GM12872 (cell line): ENCODE measurements at regions not wholly inside any gene's neighbourhood (a gene's known extent, or its start where the extent isn't known, plus 50 kb on each side); places are given as distances from the start of the nearest gene placed in this dataset.

Experiments
- TF ChIP-seq, protein P1 (sequence below): IDR thresholded peaks from 3 replicates; pipeline ENCODE4 v1.5.1; 2011; ENCODE audit warnings: low read depth, mild to moderate bottlenecking, low read length, moderate library complexity; ENCODE audit not compliant: insufficient read depth

DNA sequence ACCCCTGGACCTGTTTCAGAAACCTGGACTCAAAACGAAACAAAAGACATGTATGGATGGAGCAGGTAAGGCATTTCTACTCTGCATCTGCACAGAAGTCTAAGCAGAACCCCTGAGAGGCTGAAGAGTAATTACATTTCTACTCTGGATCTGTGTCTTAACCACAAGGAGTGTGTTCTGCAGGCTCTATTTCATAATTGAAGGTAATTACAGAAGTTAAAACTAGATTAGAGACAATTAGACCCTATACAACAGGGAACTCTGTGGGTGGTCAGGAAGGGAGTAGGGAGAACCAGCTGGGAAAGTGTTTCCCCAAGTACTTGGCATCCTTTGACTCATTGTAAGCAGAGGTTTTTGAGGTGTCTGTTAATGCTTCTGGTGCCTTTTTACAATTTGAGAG is 69.8 kb downstream of the IGSF1 start:
- TF ChIP-seq, protein P1, sequence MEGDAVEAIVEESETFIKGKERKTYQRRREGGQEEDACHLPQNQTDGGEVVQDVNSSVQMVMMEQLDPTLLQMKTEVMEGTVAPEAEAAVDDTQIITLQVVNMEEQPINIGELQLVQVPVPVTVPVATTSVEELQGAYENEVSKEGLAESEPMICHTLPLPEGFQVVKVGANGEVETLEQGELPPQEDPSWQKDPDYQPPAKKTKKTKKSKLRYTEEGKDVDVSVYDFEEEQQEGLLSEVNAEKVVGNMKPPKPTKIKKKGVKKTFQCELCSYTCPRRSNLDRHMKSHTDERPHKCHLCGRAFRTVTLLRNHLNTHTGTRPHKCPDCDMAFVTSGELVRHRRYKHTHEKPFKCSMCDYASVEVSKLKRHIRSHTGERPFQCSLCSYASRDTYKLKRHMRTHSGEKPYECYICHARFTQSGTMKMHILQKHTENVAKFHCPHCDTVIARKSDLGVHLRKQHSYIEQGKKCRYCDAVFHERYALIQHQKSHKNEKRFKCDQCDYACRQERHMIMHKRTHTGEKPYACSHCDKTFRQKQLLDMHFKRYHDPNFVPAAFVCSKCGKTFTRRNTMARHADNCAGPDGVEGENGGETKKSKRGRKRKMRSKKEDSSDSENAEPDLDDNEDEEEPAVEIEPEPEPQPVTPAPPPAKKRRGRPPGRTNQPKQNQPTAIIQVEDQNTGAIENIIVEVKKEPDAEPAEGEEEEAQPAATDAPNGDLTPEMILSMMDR: no peak

DNA sequence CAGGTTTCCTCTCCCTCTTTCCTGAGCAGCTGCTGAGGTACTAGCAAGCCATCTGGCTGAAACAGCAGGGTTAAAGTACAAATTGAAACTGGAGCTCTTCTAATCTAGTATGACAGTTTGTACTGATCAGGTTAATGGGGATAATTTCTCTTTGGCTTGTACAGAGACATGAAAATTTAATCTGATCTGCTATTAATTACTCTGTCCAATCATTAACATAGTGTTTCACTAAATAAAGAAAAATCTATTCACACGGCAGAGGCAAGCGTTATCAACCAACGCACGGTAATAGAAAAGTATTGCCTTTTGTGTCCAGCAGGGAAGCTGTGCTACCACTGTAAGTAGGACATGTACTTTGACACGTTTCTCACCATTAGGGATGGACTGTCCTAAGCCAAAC is 71.1 kb downstream of the IGSF1 start:
- TF ChIP-seq, protein P1: no peak

DNA sequence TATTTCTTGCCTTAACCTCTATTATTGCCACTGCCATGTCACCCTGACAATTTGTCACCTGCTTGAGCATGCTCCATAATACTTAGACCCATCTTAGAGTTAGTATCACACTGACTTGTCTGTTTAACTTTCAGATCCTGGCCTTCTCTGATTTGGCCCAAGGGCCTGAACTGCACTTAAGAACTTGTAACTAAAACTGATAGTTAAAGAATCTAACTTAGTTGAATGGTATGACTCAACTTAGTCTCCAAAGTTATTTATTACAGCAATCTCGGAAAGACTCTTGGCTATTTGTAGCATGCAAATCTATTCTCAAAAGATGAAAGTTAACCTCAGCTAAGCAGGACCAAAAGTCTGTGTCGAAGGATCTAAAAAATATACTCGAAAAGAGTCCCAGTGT is 72.3 kb downstream of the IGSF1 start:
- TF ChIP-seq, protein P1: no peak

DNA sequence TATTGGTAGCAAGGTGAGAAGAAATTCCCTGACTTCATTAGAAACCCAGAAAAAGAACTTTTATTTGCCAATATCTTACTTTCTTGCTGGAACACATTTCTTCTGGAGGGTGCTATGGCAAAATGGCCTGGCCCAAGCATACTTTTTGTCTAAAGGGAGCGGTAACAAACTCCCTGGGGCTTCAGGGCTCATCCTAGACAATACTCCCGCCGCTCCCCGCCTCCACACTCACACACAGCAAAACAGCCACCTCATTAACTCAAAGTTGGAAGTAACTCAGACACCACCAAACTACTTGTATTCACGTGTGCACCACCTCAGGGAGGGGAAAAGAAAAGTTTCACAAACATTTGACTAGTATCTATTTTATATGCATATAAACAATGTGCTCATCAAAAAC is 75.7 kb downstream of the IGSF1 start:
- TF ChIP-seq, protein P1: no peak

DNA sequence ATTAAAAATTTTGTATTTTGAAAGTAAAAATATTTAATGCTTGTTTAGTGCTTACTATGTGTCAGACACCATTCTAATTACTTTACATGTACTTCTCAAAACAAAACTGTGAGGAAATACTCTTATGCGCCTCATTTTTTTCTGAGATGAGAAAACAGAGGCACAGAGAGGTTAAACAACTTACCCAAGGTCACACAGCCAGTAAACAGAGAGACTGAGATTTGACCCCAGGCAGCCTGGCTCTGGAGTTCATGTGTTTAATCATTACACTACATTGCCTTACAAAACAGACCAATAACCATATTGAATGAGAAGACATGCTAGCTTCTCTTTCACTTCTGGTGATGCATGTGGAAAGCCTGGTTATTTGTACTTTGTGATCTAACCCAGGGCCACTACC is 86.3 kb downstream of the IGSF1 start:
- TF ChIP-seq, protein P1: no peak

DNA sequence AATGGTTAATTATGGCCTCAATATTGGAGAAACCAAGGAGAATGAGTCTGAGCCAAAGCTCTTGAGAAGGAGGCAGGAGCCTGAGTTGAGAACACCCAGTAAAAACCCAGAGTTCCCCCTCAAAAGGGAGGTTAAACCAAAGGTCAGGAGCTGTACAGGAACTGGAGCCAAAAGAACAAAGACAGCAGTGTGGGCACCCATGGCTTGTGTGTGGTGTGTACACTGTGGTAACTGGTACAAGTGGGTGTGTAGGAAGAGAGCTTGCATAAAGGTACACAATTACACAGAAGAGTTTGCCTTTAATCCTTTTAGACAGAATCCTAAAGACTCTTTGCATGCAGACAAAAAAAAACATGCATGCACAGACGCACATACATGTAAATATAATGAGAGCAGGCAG is 87.1 kb downstream of the IGSF1 start:
- TF ChIP-seq, protein P1: no peak

DNA sequence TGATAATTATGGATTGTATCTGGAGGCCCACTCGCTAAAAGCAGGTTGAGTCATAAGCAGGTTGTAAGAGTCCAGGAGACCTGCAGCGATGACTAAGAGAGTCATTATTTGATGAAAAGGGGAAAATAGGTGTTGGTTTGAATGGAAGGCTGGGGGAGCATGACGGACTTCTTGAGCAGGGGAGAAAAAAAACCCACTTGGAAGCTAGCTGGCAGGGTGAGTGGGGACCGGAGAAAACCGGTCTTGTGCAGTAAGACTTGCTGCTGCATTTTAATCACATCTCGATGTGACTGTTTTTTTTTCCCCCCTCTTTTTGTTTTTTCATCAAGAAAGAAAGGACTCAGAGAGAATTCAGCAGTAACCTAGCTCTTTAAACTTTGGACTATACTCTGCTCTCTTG is 90.0 kb downstream of the IGSF1 start:
- TF ChIP-seq, protein P1: no peak

DNA sequence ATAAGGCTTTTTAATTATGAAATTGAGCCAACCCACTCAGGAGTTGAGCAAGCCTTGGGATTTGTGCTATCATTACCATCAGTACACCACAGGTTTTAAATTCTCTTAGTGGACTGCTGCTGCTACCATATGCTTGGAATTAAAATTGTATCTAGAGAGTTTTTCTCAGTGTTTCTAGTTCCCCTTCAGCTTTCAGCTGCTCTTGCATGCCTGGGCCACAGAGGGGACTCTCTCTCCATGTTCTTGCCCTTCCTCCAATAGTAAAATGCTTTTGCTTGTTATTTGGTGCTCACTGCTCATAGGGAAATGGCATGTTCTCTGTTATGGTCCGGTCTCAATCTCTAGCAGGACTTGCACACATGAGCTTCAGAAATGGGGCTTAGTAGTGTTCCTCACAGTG is 101.9 kb downstream of the IGSF1 start:
- TF ChIP-seq, protein P1: peak; percentile 24; the same call in 1 of the 3 replicates
